ENCODE measurements at regions not wholly inside any gene's neighbourhood (a gene's known extent, or its start where the extent isn't known, plus 50 kb on each side); places are given as distances from the start of the nearest gene placed in this dataset.

DNA sequence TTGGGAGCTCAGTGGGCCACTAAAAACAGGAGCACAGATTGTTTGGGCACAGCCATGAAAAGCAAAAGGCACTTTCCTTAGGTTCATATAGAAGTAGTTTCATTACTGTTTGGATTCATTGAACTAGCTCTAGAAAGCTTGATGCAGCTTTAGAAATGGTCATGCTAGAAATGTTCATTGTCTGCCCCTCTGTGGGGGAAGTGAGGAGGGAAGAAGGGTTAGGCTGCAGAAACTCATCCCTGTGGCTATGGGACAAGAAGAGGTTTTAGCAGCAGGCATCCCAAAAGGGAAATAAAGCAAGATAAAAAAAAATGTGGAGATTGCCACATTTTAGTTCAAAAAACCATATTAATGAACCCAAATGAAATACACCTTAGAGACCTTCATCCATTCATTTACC lies 359.6 kb upstream of the PTBP2 start:
- TF ChIP-seq, protein P1, sequence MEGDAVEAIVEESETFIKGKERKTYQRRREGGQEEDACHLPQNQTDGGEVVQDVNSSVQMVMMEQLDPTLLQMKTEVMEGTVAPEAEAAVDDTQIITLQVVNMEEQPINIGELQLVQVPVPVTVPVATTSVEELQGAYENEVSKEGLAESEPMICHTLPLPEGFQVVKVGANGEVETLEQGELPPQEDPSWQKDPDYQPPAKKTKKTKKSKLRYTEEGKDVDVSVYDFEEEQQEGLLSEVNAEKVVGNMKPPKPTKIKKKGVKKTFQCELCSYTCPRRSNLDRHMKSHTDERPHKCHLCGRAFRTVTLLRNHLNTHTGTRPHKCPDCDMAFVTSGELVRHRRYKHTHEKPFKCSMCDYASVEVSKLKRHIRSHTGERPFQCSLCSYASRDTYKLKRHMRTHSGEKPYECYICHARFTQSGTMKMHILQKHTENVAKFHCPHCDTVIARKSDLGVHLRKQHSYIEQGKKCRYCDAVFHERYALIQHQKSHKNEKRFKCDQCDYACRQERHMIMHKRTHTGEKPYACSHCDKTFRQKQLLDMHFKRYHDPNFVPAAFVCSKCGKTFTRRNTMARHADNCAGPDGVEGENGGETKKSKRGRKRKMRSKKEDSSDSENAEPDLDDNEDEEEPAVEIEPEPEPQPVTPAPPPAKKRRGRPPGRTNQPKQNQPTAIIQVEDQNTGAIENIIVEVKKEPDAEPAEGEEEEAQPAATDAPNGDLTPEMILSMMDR (IDR thresholded peaks at IDR 0.05) = no peak
- TF ChIP-seq POLR2AphosphoS5 (IDR thresholded peaks at IDR 0.05) = no peak
